Ishikawa (cell line): ENCODE measurements at regions not wholly inside any gene's neighbourhood (a gene's known extent, or its start where the extent isn't known, plus 50 kb on each side); places are given as distances from the start of the nearest gene placed in this dataset.

Experiments used
- CEBPB ChIP-seq: IDR thresholded peaks from 2 replicates; pipeline ENCODE4 v1.6.1; 2012
- CREB1 ChIP-seq: IDR thresholded peaks from 2 replicates; pipeline ENCODE4 v1.6.1; 2012; ENCODE audit warnings: low read depth
- EGR1 ChIP-seq: IDR thresholded peaks from 2 replicates; pipeline ENCODE4 v1.6.1; 2012
- EP300 ChIP-seq: IDR thresholded peaks from 2 replicates; pipeline ENCODE4 v1.6.1; 2012; ENCODE audit warnings: borderline replicate concordance
- FOXM1 ChIP-seq: IDR thresholded peaks from 2 replicates; pipeline ENCODE4 v1.6.1; 2012; ENCODE audit warnings: low read depth, borderline replicate concordance
- MAX ChIP-seq: IDR thresholded peaks from 2 replicates; pipeline ENCODE4 v1.6.1; 2012
- NFIC ChIP-seq: IDR thresholded peaks from 2 replicates; pipeline ENCODE4 v1.6.1; 2012
- RAD21 ChIP-seq: IDR thresholded peaks from 2 replicates; pipeline ENCODE4 v1.6.1; 2012; ENCODE audit warnings: low read depth
- REST ChIP-seq: IDR thresholded peaks from 2 replicates; pipeline ENCODE4 v1.6.1; 2012; ENCODE audit warnings: low read depth, mild to moderate bottlenecking
- TAF1 ChIP-seq: IDR thresholded peaks from 2 replicates; pipeline ENCODE4 v1.6.1; 2012; ENCODE audit warnings: low read depth, mild to moderate bottlenecking
- TCF12 ChIP-seq: IDR thresholded peaks from 2 replicates; pipeline ENCODE4 v1.6.1; 2012; ENCODE audit warnings: low read depth
- TEAD4 ChIP-seq: IDR thresholded peaks from 2 replicates; pipeline ENCODE4 v1.6.1; 2012
- USF1 ChIP-seq: IDR thresholded peaks from 2 replicates; pipeline ENCODE4 v1.6.1; 2012
- YY1 ChIP-seq: IDR thresholded peaks from 2 replicates; pipeline ENCODE4 v1.6.1; 2012; ENCODE audit warnings: low read depth
- ZBTB7A ChIP-seq: IDR thresholded peaks from 2 replicates; pipeline ENCODE4 v1.6.1; 2012; ENCODE audit warnings: low read depth

GRCh38 chrX:17986440-17986839 is 125.3 kb upstream of the RAI2 start:
- TF ChIP-seq CEBPB: no peak
- no peak for TF ChIP-seq FOXM1
- no peak for TF ChIP-seq MAX
- no peak for TF ChIP-seq CREB1
- TF ChIP-seq EP300: no peak
- no peak for TF ChIP-seq TCF12
- TF ChIP-seq TAF1: no peak
- no peak for TF ChIP-seq ZBTB7A
- TF ChIP-seq YY1: no peak
- no peak for TF ChIP-seq NFIC
- TF ChIP-seq EGR1: no peak
- no peak for TF ChIP-seq USF1
- TF ChIP-seq TEAD4: no peak
- TF ChIP-seq REST: no peak
- no peak for TF ChIP-seq RAD21

GRCh38 chrX:17984415-17984814 is 123.3 kb upstream of the RAI2 start:
- no peak for TF ChIP-seq TEAD4

GRCh38 chrX:17983389-17983788 is 122.3 kb upstream of the RAI2 start:
- TF ChIP-seq FOXM1: no peak
- TF ChIP-seq MAX: no peak
- no peak for TF ChIP-seq REST
- TF ChIP-seq CEBPB: no peak
- TF ChIP-seq TEAD4: no peak
- TF ChIP-seq ZBTB7A: no peak

GRCh38 chrX:17977696-17978095 is 116.6 kb upstream of the RAI2 start:
- no peak for TF ChIP-seq NFIC
- no peak for TF ChIP-seq ZBTB7A
- no peak for TF ChIP-seq TCF12
- no peak for TF ChIP-seq FOXM1
- no peak for TF ChIP-seq MAX
- TF ChIP-seq TEAD4: no peak
- no peak for TF ChIP-seq CEBPB
- no peak for TF ChIP-seq YY1
- TF ChIP-seq TAF1: no peak
- TF ChIP-seq USF1: no peak
- no peak for TF ChIP-seq EP300
- TF ChIP-seq RAD21: no peak
- TF ChIP-seq EGR1: no peak
- TF ChIP-seq CREB1: no peak
- no peak for TF ChIP-seq REST

- TF ChIP-seq ZBTB7A (no peak), TCF12 (no peak), FOXM1 (no peak), CEBPB (no peak), MAX (no peak), EP300 (no peak), CREB1 (no peak), RAD21 (no peak), TEAD4 (no peak), YY1 (no peak), TAF1 (no peak), REST (no peak), NFIC (no peak), USF1 (no peak), EGR1 (no peak)
Observed at GRCh38 chrX:17976955-17977354, 115.9 kb upstream of the RAI2 start.
